NCI-H1436 (cell line): ENCODE measurements at regions not wholly inside any gene's neighbourhood (a gene's known extent, or its start where the extent isn't known, plus 50 kb on each side); places are given as distances from the start of the nearest gene placed in this dataset.
"Not testable (repeated sequence)": the region's sequence is repeated elsewhere in the genome, so short reads cannot be mapped to it uniquely, and the experiment has no call there.

ENCODE experiments used
- DNase-seq: peaks from one replicate; lab custom pipeline; 2025; lab: John Stamatoyannopoulos, UW

- DNase-seq, result no peak
Measured at GRCh38 chr11:44417731-44418455, 108.0 kb upstream of the ALX4 start.

DNA sequence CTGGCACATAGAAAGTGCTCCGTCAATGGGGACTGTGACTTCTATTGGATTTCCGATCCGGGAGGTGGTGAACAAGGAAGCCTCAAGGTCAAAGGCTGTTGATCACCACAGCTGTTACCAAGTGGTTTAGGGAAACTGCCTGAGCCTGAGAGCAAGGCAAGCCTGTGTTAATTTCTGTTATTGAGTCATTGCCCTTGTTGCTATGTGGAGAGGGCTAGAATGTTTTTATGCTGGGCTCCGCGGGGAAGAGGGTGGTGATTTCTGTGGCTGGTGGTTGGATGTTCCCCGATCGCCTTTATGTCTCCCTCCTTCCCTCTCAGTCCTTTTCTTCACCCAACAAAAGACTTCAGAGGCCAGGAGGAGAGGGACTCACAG is 108.5 kb upstream of the ALX4 start:
- DNase-seq, result no peak

GRCh38 chr11:44421090-44421675 is 111.2 kb upstream of the ALX4 start:
- DNase-seq, result no peak

DNA sequence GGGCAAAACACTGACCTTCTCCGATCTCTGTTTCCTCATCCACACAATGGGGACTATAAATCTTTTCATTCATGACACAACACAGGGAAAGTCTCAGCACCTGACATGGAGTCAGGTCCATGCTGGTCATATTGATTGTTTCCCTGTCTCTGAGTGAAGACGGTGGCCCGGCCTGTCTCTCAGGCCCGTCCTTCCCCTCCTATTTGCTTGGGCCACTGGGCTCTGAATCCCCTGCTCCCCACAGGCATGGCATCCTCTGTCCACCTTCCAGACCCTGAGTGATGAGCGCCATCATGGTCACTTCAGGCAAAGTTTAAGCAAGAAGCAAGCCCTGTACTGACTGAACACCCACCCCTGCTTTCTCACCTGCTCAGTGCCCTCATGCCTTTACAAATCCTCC is 113.3 kb upstream of the ALX4 start:
- DNase-seq, result no peak

DNA sequence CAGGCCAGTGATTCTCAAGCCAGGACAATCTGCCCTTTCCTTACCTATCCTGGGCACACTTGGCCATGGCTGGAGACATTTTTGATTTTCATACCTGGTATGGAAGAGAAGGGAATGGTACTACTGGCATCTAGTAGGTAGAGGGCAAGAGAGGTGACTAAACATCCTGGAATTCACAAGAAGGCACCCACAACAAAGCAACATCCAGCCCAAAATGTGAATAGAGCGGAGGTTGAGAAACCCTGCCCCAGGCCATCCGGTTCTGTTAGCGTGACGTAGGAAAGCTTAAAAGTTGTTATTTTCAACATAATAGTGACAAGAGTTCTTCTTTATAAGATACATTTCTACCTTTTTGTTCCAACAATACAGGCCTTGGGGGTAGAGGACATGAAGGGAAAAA is 114.9 kb upstream of the ALX4 start:
- no peak for DNase-seq

GRCh38 chr11:44426119-44426518 is 116.2 kb upstream of the ALX4 start:
- no peak for DNase-seq

DNA sequence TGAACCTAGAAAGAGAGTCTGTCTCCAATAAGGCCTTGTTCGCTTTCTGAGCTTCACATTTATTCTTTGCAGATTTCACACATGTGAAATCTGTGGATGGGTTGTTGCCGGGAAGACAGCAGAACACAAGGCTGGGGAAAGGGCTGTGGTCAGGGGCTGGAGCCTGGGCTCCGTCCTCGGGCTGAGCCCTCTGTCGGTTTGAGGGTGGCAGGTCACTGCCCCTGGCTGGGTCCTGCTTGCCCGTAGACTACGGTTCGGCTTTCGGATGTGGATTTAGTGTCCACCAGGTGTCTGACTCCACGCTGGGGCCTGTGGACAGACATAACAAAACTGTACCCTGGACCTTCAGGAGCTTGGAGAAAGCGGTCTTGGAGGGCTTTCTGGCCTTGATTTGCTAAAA is 117.0 kb upstream of the ALX4 start:
- DNase-seq, result no peak

- DNase-seq, result no peak
Measured at GRCh38 chr11:44427432-44427831, 117.5 kb upstream of the ALX4 start.

DNA sequence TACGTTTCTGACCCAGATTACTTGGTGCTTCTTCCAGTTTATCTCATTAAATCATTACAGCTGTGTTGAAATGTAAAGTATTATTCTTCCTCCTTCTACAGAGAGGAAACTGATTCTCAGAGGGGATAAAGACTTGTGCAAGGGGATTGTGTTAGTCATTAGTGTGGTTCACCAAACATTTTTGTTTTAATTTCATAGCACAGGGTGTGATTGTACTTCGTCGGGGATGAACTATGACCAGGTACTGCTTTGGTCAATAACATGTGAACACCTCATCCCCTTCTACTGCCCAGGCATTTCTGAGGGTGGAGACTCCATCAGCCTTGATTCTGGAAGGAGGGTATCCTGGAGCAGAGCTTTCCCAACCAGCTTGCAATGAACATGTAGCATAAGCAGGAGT is 120.2 kb upstream of the ALX4 start:
- DNase-seq, result no peak

- no peak for DNase-seq
Measured at GRCh38 chr11:44434191-44434590, 124.3 kb upstream of the ALX4 start.

DNA sequence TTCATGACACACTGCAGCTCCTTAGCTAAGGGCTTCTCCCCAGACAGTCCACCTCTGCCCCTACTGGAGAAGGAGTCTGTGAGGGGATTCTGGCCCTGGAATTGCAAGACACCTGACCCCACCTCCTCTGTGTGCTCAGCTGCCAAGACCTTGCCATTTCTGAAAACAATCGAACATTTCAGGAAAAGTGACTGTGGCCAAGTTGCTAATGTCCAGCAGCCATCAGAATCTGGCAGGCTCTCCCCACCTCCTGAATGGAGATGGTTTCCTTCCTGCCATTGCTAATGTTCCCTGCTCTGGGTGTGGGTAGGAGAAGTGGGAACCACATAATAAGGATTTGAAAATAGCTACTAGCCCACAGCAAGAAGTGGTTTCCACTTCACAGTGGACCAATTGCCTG is 127.2 kb upstream of the ALX4 start:
- no peak for DNase-seq

DNA sequence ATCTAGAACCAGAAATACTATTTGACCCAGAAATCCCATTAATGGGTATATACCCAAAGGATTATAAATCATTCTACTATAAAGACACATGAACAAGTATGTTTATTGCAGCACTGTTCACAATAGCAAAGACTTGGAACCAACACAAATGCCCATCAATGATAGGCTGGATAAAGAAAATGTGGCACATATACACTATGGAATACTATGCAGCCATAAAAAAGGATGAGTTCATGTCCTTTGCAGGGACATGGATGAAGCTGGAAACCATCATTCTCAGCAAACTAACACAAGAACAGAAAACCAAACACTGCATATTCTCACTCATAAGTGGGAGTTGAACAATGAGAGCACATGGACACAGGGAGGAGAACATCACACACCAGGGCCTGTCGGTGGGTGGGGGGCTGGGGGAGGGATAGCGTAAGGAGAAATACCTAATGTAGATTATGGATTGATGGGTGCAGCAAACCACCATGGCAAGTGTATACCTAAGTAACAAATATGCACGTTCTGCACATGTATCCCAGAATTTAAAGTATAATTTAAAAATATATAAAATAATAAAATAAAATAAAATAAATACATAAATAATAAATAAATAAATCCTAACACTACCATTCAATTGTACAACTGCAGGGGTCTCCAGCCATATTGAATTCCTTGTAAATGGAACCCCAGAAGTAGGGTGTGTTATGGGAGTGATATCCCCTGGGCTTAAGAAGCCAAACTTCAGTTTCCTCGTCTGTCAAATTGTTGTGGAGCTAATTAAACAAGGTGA is 122.4 kb upstream of the CD82 start:
- not testable (repeated sequence) for DNase-seq

- no peak for DNase-seq
Measured at GRCh38 chr11:44443836-44444769, 121.4 kb upstream of the CD82 start.

DNA sequence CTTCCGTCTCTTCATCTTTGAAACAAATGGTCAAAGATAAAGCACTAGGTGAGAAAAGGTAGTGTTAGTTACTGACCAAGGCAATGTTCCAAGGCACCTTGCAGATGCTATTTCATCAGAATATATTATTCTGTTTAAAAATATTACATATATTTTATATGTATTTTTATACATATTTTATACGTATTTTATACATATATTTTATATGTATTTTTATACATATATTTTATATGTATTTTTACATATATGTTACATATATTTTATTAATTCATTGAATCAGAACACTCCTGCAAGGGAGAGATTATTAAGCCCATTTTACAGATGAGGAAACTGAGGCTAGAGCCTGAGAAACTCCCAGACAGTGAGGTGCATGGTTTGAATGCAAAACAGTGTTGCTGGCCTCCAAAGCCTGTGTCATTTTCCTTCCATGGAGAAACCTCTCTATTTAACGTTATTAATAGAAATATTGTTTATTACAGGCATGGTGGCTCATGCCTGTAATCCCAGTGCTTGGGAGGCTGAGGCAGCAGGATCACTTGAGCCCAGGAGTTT is 120.6 kb upstream of the CD82 start:
- no peak for DNase-seq

DNA sequence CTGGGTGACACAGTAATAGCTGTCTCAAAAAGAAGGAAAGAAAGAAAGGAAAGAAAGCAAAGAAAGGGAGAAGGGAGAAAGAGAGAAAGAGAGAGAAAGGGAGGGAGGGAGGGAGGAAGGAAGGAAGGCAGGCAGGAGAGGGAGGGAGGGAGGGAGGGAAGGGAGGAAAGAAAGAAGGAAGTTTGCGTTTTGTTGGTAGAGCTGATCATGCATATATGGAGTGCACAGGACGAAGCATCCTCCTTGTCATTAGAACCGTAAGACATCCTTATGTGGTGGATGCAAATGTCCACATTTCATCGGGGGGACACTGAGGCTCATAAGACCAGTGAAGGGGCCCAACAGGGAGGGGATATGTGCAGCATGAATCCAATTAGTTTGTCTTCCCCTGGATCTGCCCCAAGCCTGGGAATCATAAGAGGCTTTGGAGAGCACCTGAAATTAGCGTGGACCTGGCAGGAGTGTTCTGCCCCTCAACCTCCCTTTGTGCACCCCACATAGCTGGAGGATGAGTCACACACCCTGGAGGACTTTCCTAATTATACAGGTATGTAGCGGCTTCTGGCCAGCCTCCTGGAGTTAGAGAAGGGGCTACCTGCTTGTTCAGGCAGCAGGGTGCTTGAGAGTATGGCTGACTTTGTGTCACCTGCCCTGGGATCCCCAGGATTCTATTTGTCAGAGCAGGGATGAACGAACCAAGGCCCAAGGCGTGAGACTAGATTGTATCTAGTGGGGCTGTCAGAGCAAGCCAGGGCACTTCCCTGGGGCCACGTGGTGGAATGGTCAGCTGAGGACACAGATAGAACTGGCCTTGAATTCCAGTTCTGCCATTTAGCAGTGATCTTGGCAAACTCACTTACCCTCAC is 119.7 kb upstream of the CD82 start:
- DNase-seq, result no peak

- DNase-seq, result no peak
Measured at GRCh38 chr11:44446366-44446762, 119.1 kb upstream of the CD82 start.

- no peak for DNase-seq
Measured at GRCh38 chr11:44446996-44447771, 118.3 kb upstream of the CD82 start.

DNA sequence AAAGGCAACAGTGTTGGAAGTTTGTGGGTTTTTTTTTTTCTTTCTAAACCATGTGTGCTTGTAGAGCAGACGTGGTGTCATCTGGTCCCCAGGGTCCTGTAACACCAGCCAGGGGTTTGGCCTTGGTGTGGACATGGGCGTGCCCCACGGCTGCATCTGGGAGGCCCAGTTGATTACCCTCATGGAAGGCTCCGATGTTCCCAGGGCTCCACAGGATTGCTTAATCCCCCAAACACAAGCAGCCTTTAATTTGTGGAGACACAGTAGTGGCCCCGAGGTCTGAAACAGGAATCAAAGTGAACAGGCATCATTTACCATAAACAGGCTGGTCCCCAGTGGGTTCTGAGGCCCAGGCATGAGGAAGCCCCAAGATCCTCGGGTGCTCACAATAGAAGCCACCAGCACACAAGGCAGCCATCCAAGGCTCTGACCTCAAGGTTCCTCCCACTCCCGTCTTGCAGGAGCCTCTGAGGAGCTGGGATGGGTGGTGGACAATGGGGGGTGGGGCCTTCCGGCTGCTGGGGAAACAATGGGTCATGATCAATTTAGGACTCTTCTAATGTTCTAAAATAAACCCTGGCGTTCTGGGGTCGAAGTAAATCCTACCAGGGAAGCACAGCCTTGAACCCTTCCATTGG is 115.0 kb upstream of the CD82 start:
- DNase-seq, result no peak

DNA sequence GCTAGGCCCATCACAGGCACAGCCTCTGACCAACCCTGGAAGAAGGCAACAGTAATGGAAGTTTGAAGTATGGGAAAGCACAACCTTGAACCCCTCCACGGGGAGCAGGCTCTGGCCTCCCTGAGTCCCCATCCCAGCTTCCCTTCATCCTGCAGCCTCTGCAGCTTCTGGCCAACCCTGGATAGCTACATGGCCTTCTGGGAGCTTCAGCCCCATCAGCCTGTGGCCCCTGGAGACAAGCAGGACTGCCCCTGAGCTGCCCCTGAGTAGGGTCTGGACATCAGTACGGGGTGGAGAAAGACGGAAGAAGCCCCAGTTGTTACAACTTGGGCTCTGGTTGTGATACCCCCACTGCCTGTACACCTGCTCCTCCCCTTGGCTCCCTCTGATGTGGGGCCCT is 113.8 kb upstream of the CD82 start:
- no peak for DNase-seq
